ENCODE measurements at regions not wholly inside any gene's neighbourhood (a gene's known extent, or its start where the extent isn't known, plus 50 kb on each side); places are given as distances from the start of the nearest gene placed in this dataset.
"Not testable (repeated sequence)": the region's sequence is repeated elsewhere in the genome, so short reads cannot be mapped to it uniquely, and the experiment has no call there.

- not testable (repeated sequence) for TF ChIP-seq CTCF (conservative IDR thresholded peaks at IDR 0.05 in 1 of 2, IDR thresholded peaks at IDR 0.05 in 1 of 2; ENCODE audit: low read depth in 1 of 2, low read length in 2 of 2); EZH2 (IDR thresholded peaks at IDR 0.05; ENCODE audit: low read length, missing control alignments)
Measured at GRCh38 chr15:77887563-77888429, 189.7 kb downstream of the TBC1D2B start.
